ENCODE measurements at regions not wholly inside any gene's neighbourhood (a gene's known extent, or its start where the extent isn't known, plus 50 kb on each side); places are given as distances from the start of the nearest gene placed in this dataset.

GRCh38 chr6:15722731-15723130, 59.9 kb upstream of the DTNBP1 start:
- H3K9me3 Mint-ChIP-seq = peaks cover 0 to 15% (median 0%) of the 10 kb centered on the region in 11 donors
- H3K27me3 ChIP-seq (ENCODE audit: control insufficient read depth in 2 of 2, insufficient read depth in 2 of 2, low read length in 2 of 2) = no peaks in the 10 kb centered on the region
- no peak overlapping the region for H3K4me3 ChIP-seq (ENCODE audit: low read length)
- peaks cover 0 to 15% (median 5%) of the 10 kb centered on the region in 5 donors for H3K27me3 Mint-ChIP-seq
- peaks cover 0 to 2% (median 0%) of the 10 kb centered on the region in 5 donors for H3K36me3 Mint-ChIP-seq
- DNase-seq (no peak), ATAC-seq (no peak)
- H3K9me3 ChIP-seq (ENCODE audit: control insufficient read depth in 2 of 3, low read length in 3 of 3) = no peaks in the 10 kb centered on the region
- H3K4me1 Mint-ChIP-seq = peaks cover 0 to 12% (median 10%) of the 10 kb centered on the region in 7 donors
- ChIA-PET CTCF (no interaction called here), POLR2A (no interaction called here)
- H3K27ac ChIP-seq (ENCODE audit: low read depth, low read length) = no peak overlapping the region
- no peaks in the 10 kb centered on the region for H3K36me3 ChIP-seq (ENCODE audit: control insufficient read depth in 2 of 3, insufficient read depth in 3 of 3, low read length in 3 of 3)
- peaks cover 0 to 7% of the 10 kb centered on the region in 2 donors for H3K4me1 ChIP-seq (ENCODE audit: control insufficient read depth in 2 of 2, insufficient read depth in 2 of 2, low read length in 2 of 2)
- H3K4me3 Mint-ChIP-seq = no peak overlapping the region
- intact Hi-C loops (cut with micrococcal nuclease) = no loop called here
- H3K27ac Mint-ChIP-seq = no peak overlapping the region

GRCh38 chr6:15716889-15717288, 54.1 kb upstream of the DTNBP1 start:
- DNase-seq (no peak), ATAC-seq (no peak)
- no peak overlapping the region for H3K27ac ChIP-seq (ENCODE audit: low read depth, low read length)
- H3K27ac Mint-ChIP-seq = no peak overlapping the region
- H3K4me1 ChIP-seq (ENCODE audit: control insufficient read depth in 2 of 2, insufficient read depth in 2 of 2, low read length in 2 of 2) = no peaks in the 10 kb centered on the region
- intact Hi-C loops (cut with micrococcal nuclease) = no loop called here
- peaks cover 3 to 30% (median 12%) of the 10 kb centered on the region in 11 donors for H3K9me3 Mint-ChIP-seq
- no peaks in the 10 kb centered on the region for H3K36me3 ChIP-seq (ENCODE audit: control insufficient read depth in 2 of 3, insufficient read depth in 3 of 3, low read length in 3 of 3)
- ChIA-PET POLR2A (interaction anchor here (1.1 kb wide), 1 partner anchor 17 kb away, joined by 3 read pairs; no protein-coding TSS in a partner anchor), CTCF (interaction anchor here (1.0 kb wide), 1 partner anchor 492 kb away, joined by 3 read pairs; no protein-coding TSS in a partner anchor)
- no peaks in the 10 kb centered on the region for H3K27me3 ChIP-seq (ENCODE audit: control insufficient read depth in 2 of 2, insufficient read depth in 2 of 2, low read length in 2 of 2)
- no peak overlapping the region for H3K4me3 ChIP-seq (ENCODE audit: low read length)
- H3K36me3 Mint-ChIP-seq = peaks cover 0 to 11% (median 3%) of the 10 kb centered on the region in 5 donors
- H3K9me3 ChIP-seq (ENCODE audit: control insufficient read depth in 2 of 3, low read length in 3 of 3) = no peaks in the 10 kb centered on the region
- peaks cover 4 to 22% (median 10%) of the 10 kb centered on the region in 5 donors for H3K27me3 Mint-ChIP-seq
- peaks cover 0 to 5% (median 0%) of the 10 kb centered on the region in 7 donors for H3K4me1 Mint-ChIP-seq
- H3K4me3 Mint-ChIP-seq = no peak overlapping the region

- ATAC-seq (no peak), DNase-seq (no peak)
- Histone ChIP-seq H3K4me3 (ENCODE audit: low read length) (no peak overlapping the region), H3K36me3 (ENCODE audit: control insufficient read depth in 2 of 3, insufficient read depth in 3 of 3, low read length in 3 of 3) (no peaks in the 10 kb centered on the region), H3K27me3 (ENCODE audit: control insufficient read depth in 2 of 2, insufficient read depth in 2 of 2, low read length in 2 of 2) (no peaks in the 10 kb centered on the region), H3K27ac (ENCODE audit: low read depth, low read length) (no peak overlapping the region), H3K4me1 (ENCODE audit: control insufficient read depth in 2 of 2, insufficient read depth in 2 of 2, low read length in 2 of 2) (no peaks in the 10 kb centered on the region), H3K9me3 (ENCODE audit: control insufficient read depth in 2 of 3, low read length in 3 of 3) (no peaks in the 10 kb centered on the region)
- peaks cover 0 to 22% (median 10%) of the 10 kb centered on the region in 5 donors for H3K27me3 Mint-ChIP-seq
- H3K4me1 Mint-ChIP-seq = peaks cover 0 to 5% (median 0%) of the 10 kb centered on the region in 7 donors
- H3K36me3 Mint-ChIP-seq = peaks cover 0 to 11% (median 3%) of the 10 kb centered on the region in 5 donors
- no peak overlapping the region for H3K27ac Mint-ChIP-seq
- POLR2A ChIA-PET = no interaction called here
- H3K4me3 Mint-ChIP-seq = no peak overlapping the region
- peaks cover 3 to 30% (median 12%) of the 10 kb centered on the region in 11 donors for H3K9me3 Mint-ChIP-seq
- intact Hi-C loops (cut with micrococcal nuclease) = no loop called here
- CTCF ChIA-PET = interaction anchor here (0.5 to 1.0 kb wide), 2 partner anchors 373 to 493 kb away, joined by 3 to 4 read pairs; no protein-coding TSS in a partner anchor
These were observed 53.0 kb upstream of the DTNBP1 start for GRCh38 chr6:15715851-15716250.

GRCh38 chr6:15715060-15715459, 52.2 kb upstream of the DTNBP1 start:
- H3K27ac Mint-ChIP-seq = no peak overlapping the region
- no peak overlapping the region for H3K4me3 ChIP-seq (ENCODE audit: low read length)
- no peaks in the 10 kb centered on the region for H3K27me3 ChIP-seq (ENCODE audit: control insufficient read depth in 2 of 2, insufficient read depth in 2 of 2, low read length in 2 of 2)
- no peaks in the 10 kb centered on the region for H3K36me3 ChIP-seq (ENCODE audit: control insufficient read depth in 2 of 3, insufficient read depth in 3 of 3, low read length in 3 of 3)
- peaks cover 0 to 5% (median 0%) of the 10 kb centered on the region in 7 donors for H3K4me1 Mint-ChIP-seq
- no peak for ATAC-seq
- ChIA-PET CTCF (no interaction called here), POLR2A (no interaction called here)
- intact Hi-C loops (cut with micrococcal nuclease) = no loop called here
- H3K27me3 Mint-ChIP-seq = peaks cover 0 to 20% (median 10%) of the 10 kb centered on the region in 5 donors
- no peak for DNase-seq
- no peaks in the 10 kb centered on the region for H3K9me3 ChIP-seq (ENCODE audit: control insufficient read depth in 2 of 3, low read length in 3 of 3)
- no peaks in the 10 kb centered on the region for H3K4me1 ChIP-seq (ENCODE audit: control insufficient read depth in 2 of 2, insufficient read depth in 2 of 2, low read length in 2 of 2)
- peaks cover 3 to 25% (median 12%) of the 10 kb centered on the region in 11 donors for H3K9me3 Mint-ChIP-seq
- H3K4me3 Mint-ChIP-seq = no peak overlapping the region
- peaks cover 0 to 11% (median 3%) of the 10 kb centered on the region in 5 donors for H3K36me3 Mint-ChIP-seq
- H3K27ac ChIP-seq (ENCODE audit: low read depth, low read length) = no peak overlapping the region

GRCh38 chr6:15714658-15715057, 51.8 kb upstream of the DTNBP1 start:
- H3K4me1 Mint-ChIP-seq = peaks cover 0 to 5% (median 0%) of the 10 kb centered on the region in 7 donors
- CTCF ChIA-PET = no interaction called here
- no peaks in the 10 kb centered on the region for H3K9me3 ChIP-seq (ENCODE audit: control insufficient read depth in 2 of 3, low read length in 3 of 3)
- intact Hi-C loops (cut with micrococcal nuclease) = no loop called here
- peaks cover 0 to 11% (median 3%) of the 10 kb centered on the region in 5 donors for H3K36me3 Mint-ChIP-seq
- ATAC-seq (no peak), DNase-seq (no peak)
- no peak overlapping the region for H3K27ac ChIP-seq (ENCODE audit: low read depth, low read length)
- no peaks in the 10 kb centered on the region for H3K27me3 ChIP-seq (ENCODE audit: control insufficient read depth in 2 of 2, insufficient read depth in 2 of 2, low read length in 2 of 2)
- H3K27me3 Mint-ChIP-seq = peaks cover 0 to 16% (median 10%) of the 10 kb centered on the region in 5 donors
- no peak overlapping the region for H3K4me3 ChIP-seq (ENCODE audit: low read length)
- H3K27ac Mint-ChIP-seq = no peak overlapping the region
- no peaks in the 10 kb centered on the region for H3K4me1 ChIP-seq (ENCODE audit: control insufficient read depth in 2 of 2, insufficient read depth in 2 of 2, low read length in 2 of 2)
- POLR2A ChIA-PET = no interaction called here
- H3K4me3 Mint-ChIP-seq = no peak overlapping the region
- peaks cover 3 to 21% (median 11%) of the 10 kb centered on the region in 11 donors for H3K9me3 Mint-ChIP-seq
- no peaks in the 10 kb centered on the region for H3K36me3 ChIP-seq (ENCODE audit: control insufficient read depth in 2 of 3, insufficient read depth in 3 of 3, low read length in 3 of 3)

- Mint-ChIP-seq H3K4me3 (no peak overlapping the region), H3K9me3 (peaks cover 3 to 17% (median 10%) of the 10 kb centered on the region in 11 donors), H3K36me3 (peaks cover 0 to 11% (median 3%) of the 10 kb centered on the region in 5 donors), H3K27ac (no peak overlapping the region), H3K4me1 (peaks cover 0 to 5% (median 0%) of the 10 kb centered on the region in 7 donors), H3K27me3 (peaks cover 0 to 10% (median 4%) of the 10 kb centered on the region in 5 donors)
- Histone ChIP-seq H3K27ac (ENCODE audit: low read depth, low read length) (no peak overlapping the region), H3K36me3 (ENCODE audit: control insufficient read depth in 2 of 3, insufficient read depth in 3 of 3, low read length in 3 of 3) (no peaks in the 10 kb centered on the region), H3K4me3 (ENCODE audit: low read length) (no peak overlapping the region), H3K27me3 (ENCODE audit: control insufficient read depth in 2 of 2, insufficient read depth in 2 of 2, low read length in 2 of 2) (peaks cover 0 to under 1% of the 10 kb centered on the region in 2 donors), H3K4me1 (ENCODE audit: control insufficient read depth in 2 of 2, insufficient read depth in 2 of 2, low read length in 2 of 2) (no peaks in the 10 kb centered on the region), H3K9me3 (ENCODE audit: control insufficient read depth in 2 of 3, low read length in 3 of 3) (no peaks in the 10 kb centered on the region)
- CTCF ChIA-PET = no interaction called here
- intact Hi-C loops (cut with micrococcal nuclease) = no loop called here
- no peak for ATAC-seq
- POLR2A ChIA-PET = no interaction called here
- no peak for DNase-seq
These were observed 50.5 kb upstream of the DTNBP1 start for GRCh38 chr6:15713325-15713724.

GRCh38 chr6:15712797-15713196, 50.0 kb upstream of the DTNBP1 start:
- H3K36me3 Mint-ChIP-seq = peaks cover 0 to 11% (median 3%) of the 10 kb centered on the region in 5 donors
- Histone ChIP-seq H3K9me3 (ENCODE audit: control insufficient read depth in 2 of 3, low read length in 3 of 3) (no peaks in the 10 kb centered on the region), H3K36me3 (ENCODE audit: control insufficient read depth in 2 of 3, insufficient read depth in 3 of 3, low read length in 3 of 3) (no peaks in the 10 kb centered on the region), H3K27ac (ENCODE audit: low read depth, low read length) (no peak overlapping the region), H3K4me1 (ENCODE audit: control insufficient read depth in 2 of 2, insufficient read depth in 2 of 2, low read length in 2 of 2) (no peaks in the 10 kb centered on the region), H3K4me3 (ENCODE audit: low read length) (no peak overlapping the region), H3K27me3 (ENCODE audit: control insufficient read depth in 2 of 2, insufficient read depth in 2 of 2, low read length in 2 of 2) (peaks cover 0 to 3% of the 10 kb centered on the region in 2 donors)
- no peak overlapping the region for H3K27ac Mint-ChIP-seq
- peaks cover 0 to 10% (median 4%) of the 10 kb centered on the region in 5 donors for H3K27me3 Mint-ChIP-seq
- POLR2A ChIA-PET = no interaction called here
- intact Hi-C loops (cut with micrococcal nuclease) = no loop called here
- CTCF ChIA-PET = no interaction called here
- no peak overlapping the region for H3K4me3 Mint-ChIP-seq
- peaks cover 3 to 17% (median 10%) of the 10 kb centered on the region in 11 donors for H3K9me3 Mint-ChIP-seq
- peaks cover 0 to 5% (median 0%) of the 10 kb centered on the region in 7 donors for H3K4me1 Mint-ChIP-seq
- DNase-seq (no peak), ATAC-seq (no peak)
